Neuronal stem cell (in vitro differentiated cells): ENCODE measurements at regions not wholly inside any gene's neighbourhood (a gene's known extent, or its start where the extent isn't known, plus 50 kb on each side); places are given as distances from the start of the nearest gene placed in this dataset.
"Not testable (repeated sequence)": the region's sequence is repeated elsewhere in the genome, so short reads cannot be mapped to it uniquely, and the experiment has no call there.

Experiments used
- DNase-seq: peaks from one replicate; pipeline ENCODE4 v3.0.0-alpha.2; 2013; ENCODE audit warnings: low spot score
- H2AFZ ChIP-seq: one replicate; pipeline ENCODE4 v1.6.1; 2013; ENCODE audit warnings: mild to moderate bottlenecking, low read length, inconsistent platforms
- H2AK5ac ChIP-seq: 2 replicates; pipeline ENCODE4 v1.6.1; 2013; ENCODE audit warnings: low read depth, mild to moderate bottlenecking, inconsistent platforms, low read length, moderate library complexity, mixed read lengths
- H2BK120ac ChIP-seq: 2 replicates; pipeline ENCODE4 v1.6.1; 2013; ENCODE audit warnings: low read depth, mild to moderate bottlenecking, inconsistent platforms, low read length, moderate library complexity, mixed read lengths
- H2BK12ac ChIP-seq: one replicate; pipeline ENCODE4 v1.6.1; 2013; ENCODE audit warnings: low read length, inconsistent platforms
- H2BK15ac ChIP-seq: 2 replicates; pipeline ENCODE4 v1.6.1; 2013; ENCODE audit warnings: mild to moderate bottlenecking, low read length, inconsistent platforms, mixed read lengths
- H2BK5ac ChIP-seq: one replicate; pipeline ENCODE4 v1.6.1; 2013; ENCODE audit warnings: inconsistent platforms, mild to moderate bottlenecking, low read length, moderate library complexity
- H3K14ac ChIP-seq: one replicate; pipeline ENCODE4 v1.6.1; 2013; ENCODE audit warnings: low read length, inconsistent platforms
- H3K18ac ChIP-seq: 2 replicates; pipeline ENCODE4 v1.6.1; 2013; ENCODE audit warnings: low read length, inconsistent platforms
- H3K23ac ChIP-seq: 2 replicates; pipeline ENCODE4 v1.6.1; 2013; ENCODE audit warnings: low read depth, mild to moderate bottlenecking, mixed read lengths, low read length, inconsistent platforms; ENCODE audit not compliant: poor library complexity
- H3K27ac ChIP-seq: replicated peaks from 3 replicates; pipeline ENCODE4 v1.5.1; 2013; ENCODE audit warnings: low read length, inconsistent platforms
- H3K27me3 ChIP-seq, 3 experiments: 2 replicates each; pipeline ENCODE4 v1.6.1; 2013; ENCODE audit warnings: low read length in 3 of 3, mild to moderate bottlenecking in 2 of 3, inconsistent platforms in 1 of 3, low read depth in 1 of 3, mixed read lengths in 1 of 3, moderate library complexity in 1 of 3; ENCODE audit not compliant: control insufficient read depth in 3 of 3, insufficient read depth in 3 of 3
- H3K36me3 ChIP-seq, 2 donors: replicated peaks in 1 of 2; 2 replicates each; pipeline ENCODE4 v1.6.1; 2013; ENCODE audit warnings: low read length in 2 of 2; ENCODE audit not compliant: control insufficient read depth in 2 of 2, insufficient read depth in 2 of 2
- H3K4ac ChIP-seq: 2 replicates; pipeline ENCODE4 v1.6.1; 2013; ENCODE audit warnings: inconsistent platforms, mild to moderate bottlenecking, low read length, moderate library complexity
- H3K4me1 ChIP-seq, 2 donors: 1 replicate in 1 of 2; 2 replicates in 1 of 2; pipeline ENCODE4 v1.6.1; 2013; ENCODE audit warnings: low read length in 2 of 2, low read depth in 1 of 2; ENCODE audit not compliant: control insufficient read depth in 2 of 2, insufficient read depth in 1 of 2
- H3K4me2 ChIP-seq: one replicate; pipeline ENCODE4 v1.6.1; 2013; ENCODE audit warnings: mild to moderate bottlenecking, low read length, inconsistent platforms; ENCODE audit not compliant: insufficient read depth, poor library complexity, severe bottlenecking
- H3K4me3 ChIP-seq, 2 donors: 2 replicates each; pipeline ENCODE4 v1.5.1; 2013; ENCODE audit warnings: low read length in 2 of 2, mild to moderate bottlenecking in 2 of 2, inconsistent platforms in 1 of 2, moderate library complexity in 1 of 2
- H3K79me1 ChIP-seq: one replicate; pipeline ENCODE4 v1.6.1; 2013; ENCODE audit warnings: low read depth, mild to moderate bottlenecking, inconsistent platforms, low read length, moderate library complexity
- H3K9ac ChIP-seq: one replicate; pipeline ENCODE4 v1.6.1; 2013; ENCODE audit warnings: mild to moderate bottlenecking, low read depth, low read length, inconsistent platforms; ENCODE audit not compliant: poor library complexity
- H3K9me3 ChIP-seq, 2 donors: replicated peaks in 1 of 2; 2 replicates each; pipeline versions ENCODE3 to v1.6.1; 2013; ENCODE audit warnings: low read length in 2 of 2, mild to moderate bottlenecking in 2 of 2, inconsistent platforms in 1 of 2, low read depth in 1 of 2, mixed read lengths in 1 of 2, moderate library complexity in 1 of 2; ENCODE audit not compliant: control insufficient read depth in 2 of 2, insufficient read depth in 1 of 2
- H4K8ac ChIP-seq: one replicate; pipeline ENCODE4 v1.6.1; 2013; ENCODE audit warnings: low read depth, mild to moderate bottlenecking, inconsistent platforms, low read length, moderate library complexity
- H4K91ac ChIP-seq: one replicate; pipeline ENCODE4 v1.6.1; 2013; ENCODE audit warnings: low read length, low read depth, mild to moderate bottlenecking, inconsistent platforms; ENCODE audit not compliant: poor library complexity
- WGBS, 2 donors: extraction: QIAGEN DNeasy Blood & Tissue Kit; methylation state at CpG; one replicate each; pipeline ENCODE4 v1.1.7; 2013; ENCODE audit warnings: missing lambda C conversion rate in 2 of 2, mixed read lengths in 1 of 2; ENCODE audit not compliant: insufficient read length in 2 of 2, insufficient replicate concordance in 1 of 2; ENCODE audit errors: extremely low coverage in 2 of 2; 5-methylcytosine and 5-hydroxymethylcytosine counted together

DNA sequence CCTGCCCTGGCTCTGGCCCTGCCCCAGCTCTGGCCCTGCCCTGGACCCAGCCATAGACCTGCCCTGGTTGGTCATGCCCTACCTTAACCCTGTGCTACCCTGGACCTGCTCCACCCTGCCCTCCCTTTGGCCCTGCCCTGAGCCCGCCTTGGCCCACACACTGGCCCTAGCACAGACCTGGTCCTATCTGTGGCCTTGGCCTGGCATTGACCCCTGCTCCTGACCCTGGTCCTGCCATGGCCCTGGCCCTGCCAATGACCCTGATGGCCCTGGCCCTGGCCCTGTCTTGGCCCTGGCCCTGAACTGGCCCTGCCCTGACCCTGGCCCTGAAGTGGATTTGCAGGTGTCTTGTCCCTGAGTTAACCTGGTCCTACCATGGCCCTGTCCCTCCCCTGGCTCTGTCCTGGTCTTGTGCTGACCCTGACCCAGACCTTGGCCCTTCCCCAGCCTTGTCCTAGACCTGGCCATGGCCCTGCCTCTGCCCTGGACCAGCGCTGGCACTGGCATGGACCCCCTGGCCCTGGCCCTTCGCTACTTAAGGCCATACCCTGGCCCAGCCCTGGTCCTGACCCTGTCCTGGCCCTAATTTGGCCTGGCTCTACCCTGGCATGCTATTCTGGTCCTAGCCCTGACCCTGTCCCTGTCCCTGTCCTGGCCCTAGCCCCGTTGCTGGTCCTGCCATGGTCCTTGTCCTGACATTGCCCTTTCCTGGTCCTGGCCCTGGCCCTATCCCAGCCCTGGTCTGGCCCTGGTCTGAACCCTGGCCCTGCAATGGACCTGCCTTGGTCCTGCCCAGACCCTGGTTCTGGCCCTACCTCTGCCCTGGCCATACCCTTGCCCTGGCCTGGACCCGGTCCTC lies 253.7 kb downstream of the TP53TG3F start:
- not testable (repeated sequence) for H2AFZ ChIP-seq, H3K18ac ChIP-seq, H3K9me3 ChIP-seq, H3K36me3 ChIP-seq, H2BK120ac ChIP-seq, H3K4me3 ChIP-seq, DNase-seq, H3K27ac ChIP-seq, H3K4ac ChIP-seq, H3K14ac ChIP-seq, H4K91ac ChIP-seq, H2AK5ac ChIP-seq, H3K9ac ChIP-seq, H3K27me3 ChIP-seq, H2BK5ac ChIP-seq, H3K23ac ChIP-seq, H2BK15ac ChIP-seq, H2BK12ac ChIP-seq, H3K4me1 ChIP-seq, H3K79me1 ChIP-seq, H3K4me2 ChIP-seq
- peak overlapping the region; percentile 17 for H4K8ac ChIP-seq
- no CpG with 5 or more reads among the region's 5 CpGs for WGBS, 2 donors

DNA sequence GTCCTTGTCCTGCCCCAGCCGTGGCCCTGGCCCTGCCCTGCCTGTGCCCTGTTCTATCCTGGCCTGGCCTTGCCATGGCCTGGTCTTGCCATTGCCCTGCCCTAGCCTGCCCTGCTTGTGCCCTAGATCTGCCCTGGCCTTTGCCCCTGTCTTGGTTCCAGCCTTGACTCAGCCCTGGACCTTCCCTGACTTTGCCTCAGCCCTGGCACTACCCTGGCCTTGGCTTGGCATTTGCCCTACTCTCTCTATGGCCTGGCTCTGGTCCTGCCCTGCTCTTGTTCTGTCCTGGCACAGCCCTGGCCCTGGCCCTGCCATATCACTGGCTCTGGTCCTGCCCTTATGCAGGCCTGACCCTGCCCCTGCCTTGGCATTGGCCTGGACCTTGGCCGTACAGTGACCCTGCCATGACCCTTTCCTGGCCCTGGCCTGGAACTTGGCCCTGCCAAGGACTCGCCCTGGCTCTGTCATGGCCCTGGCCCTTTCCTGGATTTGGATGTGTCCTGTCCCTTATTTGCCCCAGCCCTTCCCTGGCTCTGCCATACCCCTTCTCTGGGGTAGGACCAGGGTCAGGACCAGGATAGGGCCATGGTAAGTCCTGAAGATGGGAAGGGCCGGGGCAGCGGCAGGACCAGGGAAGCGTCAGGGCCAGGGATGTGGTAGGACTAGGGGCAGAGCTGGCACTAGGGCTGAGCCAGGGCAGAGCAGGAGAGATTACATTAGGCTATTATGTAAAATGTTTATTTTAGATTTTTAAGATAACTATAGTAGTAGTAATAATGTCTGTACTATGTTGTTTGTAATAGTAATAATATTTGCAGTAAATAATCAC lies 254.5 kb downstream of the TP53TG3F start:
- WGBS, 2 donors, result no CpG with 5 or more reads among the region's 6 CpGs
- DNase-seq, result not testable (repeated sequence)

DNA sequence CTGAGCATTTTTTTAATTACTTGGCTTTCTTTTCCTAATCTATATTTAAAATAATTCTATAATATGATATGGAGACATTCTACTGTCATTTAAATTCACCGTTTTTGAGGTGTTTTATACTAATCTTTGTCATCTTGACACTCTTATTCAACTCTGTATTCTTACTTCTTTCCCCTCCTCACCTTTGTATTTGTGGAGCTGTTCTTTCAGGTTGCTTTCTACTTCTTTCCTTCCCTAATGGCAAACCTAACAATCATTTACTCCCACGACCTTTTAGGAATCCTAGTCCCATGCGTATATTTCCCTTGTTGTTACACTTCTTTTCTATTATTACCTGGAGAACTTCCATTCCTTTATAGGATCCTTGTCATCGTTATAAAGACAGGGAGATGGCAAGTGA lies 271.8 kb downstream of the TP53TG3F start:
- not testable (repeated sequence) for H2BK5ac ChIP-seq, H3K9me3 ChIP-seq, DNase-seq, H2AFZ ChIP-seq, H2BK120ac ChIP-seq, H3K14ac ChIP-seq, H3K9ac ChIP-seq, H3K23ac ChIP-seq, H3K36me3 ChIP-seq, H2BK12ac ChIP-seq, H3K18ac ChIP-seq, H2AK5ac ChIP-seq, H3K79me1 ChIP-seq, H3K27me3 ChIP-seq, H3K4me2 ChIP-seq, H3K4me1 ChIP-seq, H4K91ac ChIP-seq, H3K27ac ChIP-seq, H2BK15ac ChIP-seq, H3K4ac ChIP-seq, H3K4me3 ChIP-seq, H4K8ac ChIP-seq
- WGBS, 2 donors, result no CpG with 5 or more reads among the region's 4 CpGs

More for the DNA sequence above, 254.5 kb downstream of the TP53TG3F start:
- H3K9me3 ChIP-seq, H3K4me2 ChIP-seq, H3K36me3 ChIP-seq, H3K27ac ChIP-seq, H3K14ac ChIP-seq, H2BK15ac ChIP-seq, H3K4me3 ChIP-seq, H3K4ac ChIP-seq, H2AK5ac ChIP-seq, H2BK5ac ChIP-seq, H3K79me1 ChIP-seq, H2BK12ac ChIP-seq, H4K91ac ChIP-seq, H3K4me1 ChIP-seq, H3K23ac ChIP-seq, H3K27me3 ChIP-seq, H2AFZ ChIP-seq, H2BK120ac ChIP-seq, H3K9ac ChIP-seq, H3K18ac ChIP-seq: not testable (repeated sequence)
- peak overlapping the region; percentile 17 for H4K8ac ChIP-seq

DNA sequence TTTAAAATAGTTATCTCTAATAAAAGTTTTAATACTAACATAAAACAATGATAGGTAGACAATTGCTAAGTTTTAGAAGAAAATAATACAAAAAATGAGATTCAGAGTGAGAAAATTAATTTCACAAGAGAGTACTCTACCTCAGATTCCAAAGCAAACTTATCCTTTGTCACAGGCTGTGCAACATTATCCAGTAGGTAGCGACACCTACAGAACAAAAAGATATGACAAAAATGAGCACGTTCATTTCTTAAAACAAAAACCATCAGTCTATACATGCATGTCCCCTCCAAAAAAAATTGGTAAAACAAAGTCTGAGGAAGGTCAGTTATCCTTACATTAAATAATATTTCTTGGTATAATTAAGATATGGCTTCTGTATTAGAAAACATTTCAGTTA lies 275.2 kb downstream of the TP53TG3F start:
- WGBS, 2 donors, result no CpG with 5 or more reads among the region's 2 CpGs
- not testable (repeated sequence) for H2BK12ac ChIP-seq, H3K4me2 ChIP-seq

More for the DNA sequence above, 275.2 kb downstream of the TP53TG3F start:
- not testable (repeated sequence) for H3K9ac ChIP-seq, DNase-seq, H3K27me3 ChIP-seq, H4K8ac ChIP-seq, H2AFZ ChIP-seq, H3K36me3 ChIP-seq, H3K79me1 ChIP-seq, H3K4me3 ChIP-seq, H2AK5ac ChIP-seq, H3K9me3 ChIP-seq, H4K91ac ChIP-seq, H3K27ac ChIP-seq, H2BK15ac ChIP-seq, H3K23ac ChIP-seq, H3K18ac ChIP-seq, H2BK120ac ChIP-seq, H2BK5ac ChIP-seq, H3K14ac ChIP-seq, H3K4ac ChIP-seq, H3K4me1 ChIP-seq
